ENCODE measurements at regions not wholly inside any gene's neighbourhood (a gene's known extent, or its start where the extent isn't known, plus 50 kb on each side); places are given as distances from the start of the nearest gene placed in this dataset.

DNA sequence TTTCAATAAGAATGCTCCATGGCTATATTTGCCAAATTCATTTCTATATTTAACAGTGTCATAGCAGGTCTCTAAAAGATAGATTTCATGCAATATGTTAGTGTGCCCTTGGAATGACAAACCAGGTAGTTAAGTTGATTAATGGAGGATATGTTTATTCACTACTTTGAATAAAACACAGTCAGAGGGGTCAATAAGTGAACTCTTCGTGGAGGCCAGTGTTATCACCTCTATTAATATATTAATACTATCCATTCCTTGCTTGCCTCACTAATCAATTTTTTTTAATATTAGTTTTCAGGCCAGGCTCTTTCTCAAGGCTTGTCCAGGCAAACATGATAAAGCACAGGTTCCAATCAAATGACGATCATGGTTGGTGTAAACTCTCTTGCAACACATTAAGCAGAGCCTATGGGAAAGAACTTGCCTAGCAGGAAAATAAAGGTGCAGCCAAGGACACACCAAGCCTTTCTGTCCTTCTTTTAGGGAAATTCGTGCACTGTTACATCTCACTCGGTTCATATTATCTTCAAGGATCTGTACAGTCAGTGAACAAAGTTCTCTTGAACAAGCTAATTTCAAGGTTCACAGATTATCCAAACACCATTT, 144.7 kb downstream of the DCK start:
- Histone ChIP-seq H3K27ac (replicated peaks) (no peak overlapping the region), H3K27me3 (ENCODE audit: low read depth) (no peaks in the 10 kb centered on the region), H3K4me1 (no peaks in the 10 kb centered on the region), H3K36me3 (no peaks in the 10 kb centered on the region), H3K9me3 (replicated peaks) (no peaks in the 10 kb centered on the region), H3K4me3 (no peak overlapping the region)
- intact Hi-C loops (cut with micrococcal nuclease) = no loop called here
- TF ChIP-seq, protein P1, sequence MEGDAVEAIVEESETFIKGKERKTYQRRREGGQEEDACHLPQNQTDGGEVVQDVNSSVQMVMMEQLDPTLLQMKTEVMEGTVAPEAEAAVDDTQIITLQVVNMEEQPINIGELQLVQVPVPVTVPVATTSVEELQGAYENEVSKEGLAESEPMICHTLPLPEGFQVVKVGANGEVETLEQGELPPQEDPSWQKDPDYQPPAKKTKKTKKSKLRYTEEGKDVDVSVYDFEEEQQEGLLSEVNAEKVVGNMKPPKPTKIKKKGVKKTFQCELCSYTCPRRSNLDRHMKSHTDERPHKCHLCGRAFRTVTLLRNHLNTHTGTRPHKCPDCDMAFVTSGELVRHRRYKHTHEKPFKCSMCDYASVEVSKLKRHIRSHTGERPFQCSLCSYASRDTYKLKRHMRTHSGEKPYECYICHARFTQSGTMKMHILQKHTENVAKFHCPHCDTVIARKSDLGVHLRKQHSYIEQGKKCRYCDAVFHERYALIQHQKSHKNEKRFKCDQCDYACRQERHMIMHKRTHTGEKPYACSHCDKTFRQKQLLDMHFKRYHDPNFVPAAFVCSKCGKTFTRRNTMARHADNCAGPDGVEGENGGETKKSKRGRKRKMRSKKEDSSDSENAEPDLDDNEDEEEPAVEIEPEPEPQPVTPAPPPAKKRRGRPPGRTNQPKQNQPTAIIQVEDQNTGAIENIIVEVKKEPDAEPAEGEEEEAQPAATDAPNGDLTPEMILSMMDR (IDR thresholded peaks at IDR 0.05; ENCODE audit: borderline replicate concordance) = no peak
- no peak for DNase-seq

DNA sequence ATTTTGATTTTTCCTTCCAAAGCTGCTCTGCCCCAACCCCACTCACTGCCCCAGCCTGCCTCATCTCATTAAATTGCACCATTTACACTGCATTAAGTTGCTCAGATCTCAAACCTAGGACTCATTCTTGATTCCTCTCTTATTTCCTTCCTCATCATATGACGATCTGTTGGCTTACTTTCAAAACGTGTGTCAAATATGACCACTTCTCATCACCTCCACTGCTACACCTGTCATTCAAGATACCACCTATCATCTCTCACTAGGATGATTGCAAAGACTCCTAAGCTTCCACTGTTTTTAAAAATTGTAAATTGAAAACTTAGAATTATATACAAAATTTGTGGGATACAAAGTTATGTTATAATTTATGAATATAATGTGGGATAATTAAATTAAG, 147.1 kb downstream of the DCK start:
- DNase-seq = no peak
- no peaks in the 10 kb centered on the region for H3K36me3 ChIP-seq
- no peaks in the 10 kb centered on the region for H3K9me3 ChIP-seq (replicated peaks)
- no peak overlapping the region for H3K27ac ChIP-seq (replicated peaks)
- intact Hi-C loops (cut with micrococcal nuclease) = no loop called here
- TF ChIP-seq, protein P1 (IDR thresholded peaks at IDR 0.05; ENCODE audit: borderline replicate concordance) = no peak
- H3K4me1 ChIP-seq = no peaks in the 10 kb centered on the region
- H3K4me3 ChIP-seq = no peak overlapping the region
- H3K27me3 ChIP-seq (ENCODE audit: low read depth) = no peaks in the 10 kb centered on the region

DNA sequence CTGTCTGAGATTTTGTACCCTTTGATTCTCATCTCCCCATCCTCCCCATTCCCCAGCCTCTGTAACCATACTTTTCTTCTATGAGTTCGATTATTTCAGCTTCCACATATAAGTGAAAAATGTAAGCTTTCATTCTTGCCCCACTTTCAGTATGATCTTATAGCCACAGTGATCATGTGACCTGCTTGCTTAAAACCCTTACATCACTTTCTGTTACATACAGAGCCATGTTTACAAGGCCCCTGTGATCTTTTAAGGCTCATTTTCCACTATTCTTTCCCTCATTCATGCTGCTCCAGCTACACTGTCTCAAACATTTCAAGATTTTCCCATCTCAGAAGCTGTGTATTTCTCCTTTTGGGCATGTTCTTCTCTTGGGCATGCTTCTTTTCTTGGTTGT, 147.7 kb downstream of the DCK start:
- TF ChIP-seq, protein P1 (IDR thresholded peaks at IDR 0.05; ENCODE audit: borderline replicate concordance) = no peak
- Histone ChIP-seq H3K27ac (replicated peaks) (no peak overlapping the region), H3K4me3 (no peak overlapping the region), H3K36me3 (no peaks in the 10 kb centered on the region), H3K27me3 (ENCODE audit: low read depth) (no peaks in the 10 kb centered on the region), H3K9me3 (replicated peaks) (no peaks in the 10 kb centered on the region), H3K4me1 (no peaks in the 10 kb centered on the region)
- intact Hi-C loops (cut with micrococcal nuclease) = no loop called here
- no peak for DNase-seq

DNA sequence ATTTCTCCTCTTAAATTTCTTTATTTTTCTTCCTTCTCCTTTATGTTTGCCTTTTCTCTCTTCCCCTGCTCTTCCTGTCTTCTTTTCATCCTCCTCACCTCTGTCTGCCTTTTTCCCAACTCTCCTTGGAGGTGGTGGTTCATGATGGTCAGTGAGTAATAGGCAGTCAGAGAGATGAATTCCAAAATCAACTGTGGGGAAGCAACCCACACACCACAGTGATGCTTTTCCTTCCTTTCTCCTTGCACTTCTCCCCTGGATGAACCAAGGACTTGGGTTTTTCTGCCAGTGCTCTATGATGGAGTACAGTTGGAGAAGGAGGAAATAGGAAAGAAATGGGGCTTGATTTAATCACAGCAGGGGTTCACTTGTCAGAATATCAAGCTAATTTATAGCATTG, 153.8 kb downstream of the DCK start:
- intact Hi-C loops (cut with micrococcal nuclease) = no loop called here
- DNase-seq = no peak
- no peak overlapping the region for H3K27ac ChIP-seq (replicated peaks)
- TF ChIP-seq, protein P1 (IDR thresholded peaks at IDR 0.05; ENCODE audit: borderline replicate concordance) = no peak
- peaks cover 4% of the 10 kb centered on the region for H3K9me3 ChIP-seq (replicated peaks)
- H3K36me3 ChIP-seq = no peaks in the 10 kb centered on the region
- no peaks in the 10 kb centered on the region for H3K4me1 ChIP-seq
- no peaks in the 10 kb centered on the region for H3K27me3 ChIP-seq (ENCODE audit: low read depth)
- no peak overlapping the region for H3K4me3 ChIP-seq

DNA sequence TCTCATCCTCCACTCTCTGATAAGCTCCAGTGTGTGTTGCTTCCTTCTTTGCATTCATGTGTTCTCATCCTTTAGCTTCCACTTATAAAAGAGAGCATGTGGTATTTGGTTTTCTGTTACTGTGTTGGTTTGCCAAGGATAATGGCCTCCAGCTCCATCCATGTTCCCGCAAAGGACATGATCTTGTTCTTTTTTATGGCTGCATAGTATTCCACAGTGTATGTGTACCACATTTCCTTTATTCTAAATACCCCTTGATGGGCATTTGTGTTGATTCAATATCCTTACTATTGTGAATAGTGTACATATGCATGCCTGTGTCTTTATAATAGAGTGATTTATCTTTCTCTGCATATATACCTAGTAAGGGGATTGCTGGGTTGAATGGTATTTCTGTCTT, 155.1 kb downstream of the DCK start:
- H3K27ac ChIP-seq (replicated peaks) = no peak overlapping the region
- DNase-seq = no peak
- H3K9me3 ChIP-seq (replicated peaks) = peaks cover 4% of the 10 kb centered on the region
- H3K27me3 ChIP-seq (ENCODE audit: low read depth) = no peaks in the 10 kb centered on the region
- intact Hi-C loops (cut with micrococcal nuclease) = no loop called here
- TF ChIP-seq, protein P1 (IDR thresholded peaks at IDR 0.05; ENCODE audit: borderline replicate concordance) = no peak
- no peaks in the 10 kb centered on the region for H3K36me3 ChIP-seq
- H3K4me1 ChIP-seq = no peaks in the 10 kb centered on the region
- H3K4me3 ChIP-seq = no peak overlapping the region

Data from left ventricle myocardium inferior (tissue), 1 donor.